GM20000 (cell line): ENCODE measurements at regions not wholly inside any gene's neighbourhood (a gene's known extent, or its start where the extent isn't known, plus 50 kb on each side); places are given as distances from the start of the nearest gene placed in this dataset.

Experiments used
- DNase-seq: peaks from one replicate; pipeline ENCODE4 v3.0.0; 2012; ENCODE audit warnings: low spot score
- TF ChIP-seq, protein P1 (sequence below): IDR thresholded peaks from 2 replicates; pipeline ENCODE4 v1.5.1; 2012; ENCODE audit warnings: mild to moderate bottlenecking, control low read depth; ENCODE audit errors: extremely low read depth, missing control alignments

GRCh38 chr4:78683352-78683751, 92.8 kb upstream of the BMP2K start:
- TF ChIP-seq, protein P1, sequence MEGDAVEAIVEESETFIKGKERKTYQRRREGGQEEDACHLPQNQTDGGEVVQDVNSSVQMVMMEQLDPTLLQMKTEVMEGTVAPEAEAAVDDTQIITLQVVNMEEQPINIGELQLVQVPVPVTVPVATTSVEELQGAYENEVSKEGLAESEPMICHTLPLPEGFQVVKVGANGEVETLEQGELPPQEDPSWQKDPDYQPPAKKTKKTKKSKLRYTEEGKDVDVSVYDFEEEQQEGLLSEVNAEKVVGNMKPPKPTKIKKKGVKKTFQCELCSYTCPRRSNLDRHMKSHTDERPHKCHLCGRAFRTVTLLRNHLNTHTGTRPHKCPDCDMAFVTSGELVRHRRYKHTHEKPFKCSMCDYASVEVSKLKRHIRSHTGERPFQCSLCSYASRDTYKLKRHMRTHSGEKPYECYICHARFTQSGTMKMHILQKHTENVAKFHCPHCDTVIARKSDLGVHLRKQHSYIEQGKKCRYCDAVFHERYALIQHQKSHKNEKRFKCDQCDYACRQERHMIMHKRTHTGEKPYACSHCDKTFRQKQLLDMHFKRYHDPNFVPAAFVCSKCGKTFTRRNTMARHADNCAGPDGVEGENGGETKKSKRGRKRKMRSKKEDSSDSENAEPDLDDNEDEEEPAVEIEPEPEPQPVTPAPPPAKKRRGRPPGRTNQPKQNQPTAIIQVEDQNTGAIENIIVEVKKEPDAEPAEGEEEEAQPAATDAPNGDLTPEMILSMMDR = no peak
- no peak for DNase-seq

GRCh38 chr4:78684325-78685079, 91.6 kb upstream of the BMP2K start:
- TF ChIP-seq, protein P1 = no peak
- no peak for DNase-seq

- TF ChIP-seq, protein P1 = no peak
- no peak for DNase-seq
Measured at GRCh38 chr4:78687818-78688217, 88.3 kb upstream of the BMP2K start.

- no peak for DNase-seq
- TF ChIP-seq, protein P1 = no peak
Measured at GRCh38 chr4:78688366-78688765, 87.8 kb upstream of the BMP2K start.

GRCh38 chr4:78689261-78689660, 86.9 kb upstream of the BMP2K start:
- DNase-seq = no peak
- TF ChIP-seq, protein P1 = no peak

- no peak for DNase-seq
Measured at GRCh38 chr4:78689700-78690323, 86.3 kb upstream of the BMP2K start.

GRCh38 chr4:78691334-78691754, 84.8 kb upstream of the BMP2K start:
- TF ChIP-seq, protein P1 = no peak
- no peak for DNase-seq

More at GRCh38 chr4:78689700-78690323, 86.3 kb upstream of the BMP2K start:
- TF ChIP-seq, protein P1 = no peak
